ENCODE measurements at regions not wholly inside any gene's neighbourhood (a gene's known extent, or its start where the extent isn't known, plus 50 kb on each side); places are given as distances from the start of the nearest gene placed in this dataset.

- DNase-seq (ENCODE audit: low read depth in 2 of 3, low spot score in 2 of 3): no peak
Measured at GRCh38 chr4:157574606-157575005, 354.1 kb downstream of the GRIA2 start.

GRCh38 chr4:157572951-157573350, 352.4 kb downstream of the GRIA2 start:
- no peak for DNase-seq (ENCODE audit: low read depth in 2 of 3, low spot score in 2 of 3)

GRCh38 chr4:157572284-157572683, 351.8 kb downstream of the GRIA2 start:
- no peak for DNase-seq (ENCODE audit: low read depth in 2 of 3, low spot score in 2 of 3)

- DNase-seq (ENCODE audit: low read depth in 2 of 3, low spot score in 2 of 3): no peak
Measured at GRCh38 chr4:157564771-157565170, 344.2 kb downstream of the GRIA2 start.

- DNase-seq (ENCODE audit: low read depth in 2 of 3, low spot score in 2 of 3): no peak
Measured at GRCh38 chr4:157564218-157564617, 343.7 kb downstream of the GRIA2 start.

GRCh38 chr4:157558016-157558415, 337.5 kb downstream of the GRIA2 start:
- DNase-seq (ENCODE audit: low read depth in 2 of 3, low spot score in 2 of 3): no peak

- peak in 1 of 3 donors; percentile 0 for DNase-seq (ENCODE audit: low read depth in 2 of 3, low spot score in 2 of 3)
Measured at GRCh38 chr4:157550028-157550427, 329.5 kb downstream of the GRIA2 start.

- DNase-seq (ENCODE audit: low read depth in 2 of 3, low spot score in 2 of 3): no peak
Measured at GRCh38 chr4:157527954-157528353, 307.4 kb downstream of the GRIA2 start.

GRCh38 chr4:157521906-157522305, 301.4 kb downstream of the GRIA2 start:
- no peak for DNase-seq (ENCODE audit: low read depth in 2 of 3, low spot score in 2 of 3)

GRCh38 chr4:157514711-157515110, 294.2 kb downstream of the GRIA2 start:
- DNase-seq (ENCODE audit: low read depth in 2 of 3, low spot score in 2 of 3): peak in 1 of 3 donors; percentile 0

- DNase-seq (ENCODE audit: low read depth in 2 of 3, low spot score in 2 of 3): no peak
Measured at GRCh38 chr4:157509341-157509740, 288.8 kb downstream of the GRIA2 start.

- DNase-seq (ENCODE audit: low read depth in 2 of 3, low spot score in 2 of 3): no peak
Measured at GRCh38 chr4:157502656-157503055, 282.1 kb downstream of the GRIA2 start.

- DNase-seq (ENCODE audit: low read depth in 2 of 3, low spot score in 2 of 3): no peak
Measured at GRCh38 chr4:157459785-157460184, 239.3 kb downstream of the GRIA2 start.

GRCh38 chr4:157447195-157447594, 226.7 kb downstream of the GRIA2 start:
- DNase-seq (ENCODE audit: low read depth in 2 of 3, low spot score in 2 of 3): no peak

GRCh38 chr4:157444014-157444413, 223.5 kb downstream of the GRIA2 start:
- DNase-seq (ENCODE audit: low read depth in 2 of 3, low spot score in 2 of 3): no peak

GRCh38 chr4:157443537-157443936, 223.0 kb downstream of the GRIA2 start:
- no peak for DNase-seq (ENCODE audit: low read depth in 2 of 3, low spot score in 2 of 3)

GRCh38 chr4:157425897-157426296, 205.4 kb downstream of the GRIA2 start:
- no peak for DNase-seq (ENCODE audit: low read depth in 2 of 3, low spot score in 2 of 3)

- DNase-seq (ENCODE audit: low read depth in 2 of 3, low spot score in 2 of 3): no peak
Measured at GRCh38 chr4:157423526-157424020, 203.0 kb downstream of the GRIA2 start.

- no peak for DNase-seq (ENCODE audit: low read depth in 2 of 3, low spot score in 2 of 3)
Measured at GRCh38 chr4:157421365-157421764, 200.8 kb downstream of the GRIA2 start.

Measured in hematopoietic multipotent progenitor cell (in vitro differentiated cells).